ENCODE measurements at regions not wholly inside any gene's neighbourhood (a gene's known extent, or its start where the extent isn't known, plus 50 kb on each side); places are given as distances from the start of the nearest gene placed in this dataset.
"Not testable (repeated sequence)": the region's sequence is repeated elsewhere in the genome, so short reads cannot be mapped to it uniquely, and the experiment has no call there.

DNA sequence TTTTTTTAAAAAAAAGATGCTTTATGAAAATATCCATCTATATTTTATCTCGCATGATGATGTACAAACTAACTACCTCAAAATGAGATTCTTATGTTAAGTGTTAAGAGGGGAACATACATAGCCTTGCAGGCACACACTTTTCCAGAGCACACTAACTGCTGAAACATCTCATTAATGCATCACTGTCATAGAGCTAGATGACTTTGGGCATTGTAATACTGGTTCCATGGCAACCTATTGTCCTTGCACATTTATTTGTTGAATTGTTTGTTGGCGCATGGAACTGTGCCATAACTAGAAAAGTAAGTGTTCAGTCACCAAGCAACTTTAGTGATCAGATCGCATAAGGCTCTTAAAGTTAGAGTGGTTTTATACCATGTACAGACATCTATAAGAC lies 348.3 kb downstream of the GALC start:
- ChIA-PET POLR2A (no interaction called here), CTCF (no interaction called here)

DNA sequence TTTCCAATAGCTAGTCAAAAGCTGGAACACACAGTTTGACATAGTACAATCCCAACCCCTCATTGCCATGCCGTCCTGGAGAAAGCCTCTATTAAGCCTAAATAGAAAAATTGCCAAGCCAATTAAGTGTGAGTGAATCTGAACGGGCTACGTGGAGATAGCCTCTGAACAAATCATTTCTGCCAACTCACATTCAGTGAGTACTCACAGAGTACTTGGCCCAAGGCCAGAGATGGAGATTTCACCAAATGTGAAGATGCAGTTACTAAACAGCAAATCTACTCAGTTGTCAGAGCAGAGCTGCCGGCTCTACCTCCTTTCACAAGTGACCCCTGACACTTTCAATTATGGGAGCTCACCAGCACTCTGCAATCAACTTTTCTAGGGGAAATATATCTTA lies 350.0 kb downstream of the GALC start:
- ChIA-PET CTCF (no interaction called here), POLR2A (no interaction called here)

DNA sequence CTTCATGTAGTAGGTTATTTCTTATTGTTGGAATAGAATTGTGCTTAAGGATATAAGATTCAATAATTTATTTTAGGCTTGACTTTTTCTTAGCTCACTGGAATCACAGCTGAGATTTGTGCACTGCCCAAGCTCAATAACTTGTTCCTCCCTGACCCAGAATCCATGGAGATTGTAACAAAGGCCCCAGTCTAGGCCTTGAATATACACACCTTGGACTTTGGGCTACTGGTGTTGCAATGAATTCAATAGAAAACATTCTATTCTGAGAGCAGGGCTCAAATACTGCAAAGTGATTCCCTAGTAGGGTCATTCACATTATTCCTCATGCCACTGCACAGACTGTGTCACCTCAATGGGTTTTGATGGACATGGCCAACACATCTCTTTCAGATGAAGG lies 352.4 kb downstream of the GALC start:
- ChIA-PET POLR2A (no interaction called here), CTCF (no interaction called here)

DNA sequence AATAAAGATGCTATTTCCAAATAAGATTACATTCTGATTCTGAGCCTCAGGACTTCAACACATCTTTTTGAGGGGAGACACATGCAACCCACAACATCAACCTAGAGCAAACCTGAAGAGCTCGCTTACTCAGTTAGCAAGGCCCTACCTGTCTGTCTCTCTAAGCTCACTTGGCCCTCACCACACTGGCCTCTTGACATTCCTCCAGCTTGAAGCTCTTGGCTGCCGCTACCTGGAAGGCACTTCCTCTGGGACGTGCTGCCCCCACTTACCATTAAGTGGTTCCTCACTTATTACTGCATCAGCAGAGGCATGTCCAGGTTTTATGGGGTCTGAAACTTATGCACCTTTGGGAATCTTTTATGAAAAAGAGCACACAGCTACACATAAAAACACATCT lies 354.8 kb downstream of the GALC start:
- ChIA-PET POLR2A (no interaction called here), CTCF (no interaction called here)

- POLR2A ChIA-PET, result no interaction called here
- CTCF ChIA-PET, result no interaction called here
These were observed 357.5 kb downstream of the GALC start for GRCh38 chr14:87635442-87635841.

DNA sequence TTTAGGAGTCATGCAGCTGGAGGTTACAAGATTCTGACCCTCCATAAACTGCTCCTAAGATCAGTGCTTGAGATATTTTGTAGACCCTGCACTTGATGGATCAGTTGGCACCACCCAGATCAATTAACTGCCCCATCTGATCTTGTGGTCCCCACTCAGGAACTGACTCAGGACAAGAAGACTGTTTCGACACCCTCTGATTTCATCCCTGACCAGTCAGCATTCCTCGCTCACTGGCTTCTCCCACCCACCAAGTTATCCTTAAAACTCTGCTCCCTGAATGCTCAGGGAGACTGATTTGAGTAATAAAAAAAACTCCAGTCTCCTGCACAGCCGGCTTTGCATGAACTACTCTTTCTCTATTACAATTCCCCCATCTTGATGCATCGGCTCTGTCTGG lies 360.2 kb downstream of the GALC start:
- ChIA-PET CTCF (no interaction called here), POLR2A (no interaction called here)

GRCh38 chr14:87630846-87631245 lies 362.1 kb downstream of the GALC start:
- POLR2A ChIA-PET, result no interaction called here
- CTCF ChIA-PET, result no interaction called here

GRCh38 chr14:87629788-87630187 lies 363.2 kb downstream of the GALC start:
- ChIA-PET POLR2A (no interaction called here), CTCF (no interaction called here)

GRCh38 chr14:87628780-87629179 lies 364.2 kb downstream of the GALC start:
- ChIA-PET CTCF (no interaction called here), POLR2A (no interaction called here)

GRCh38 chr14:87628129-87628528 lies 364.9 kb downstream of the GALC start:
- POLR2A ChIA-PET, result no interaction called here
- CTCF ChIA-PET, result no interaction called here

GRCh38 chr14:87626266-87626665 lies 366.7 kb downstream of the GALC start:
- CTCF ChIA-PET, result no interaction called here
- POLR2A ChIA-PET, result no interaction called here

GRCh38 chr14:87623616-87624015 lies 369.4 kb downstream of the GALC start:
- CTCF ChIA-PET, result no interaction called here
- POLR2A ChIA-PET, result no interaction called here

GRCh38 chr14:87617079-87617478 lies 375.9 kb downstream of the GALC start:
- CTCF ChIA-PET, result no interaction called here

DNA sequence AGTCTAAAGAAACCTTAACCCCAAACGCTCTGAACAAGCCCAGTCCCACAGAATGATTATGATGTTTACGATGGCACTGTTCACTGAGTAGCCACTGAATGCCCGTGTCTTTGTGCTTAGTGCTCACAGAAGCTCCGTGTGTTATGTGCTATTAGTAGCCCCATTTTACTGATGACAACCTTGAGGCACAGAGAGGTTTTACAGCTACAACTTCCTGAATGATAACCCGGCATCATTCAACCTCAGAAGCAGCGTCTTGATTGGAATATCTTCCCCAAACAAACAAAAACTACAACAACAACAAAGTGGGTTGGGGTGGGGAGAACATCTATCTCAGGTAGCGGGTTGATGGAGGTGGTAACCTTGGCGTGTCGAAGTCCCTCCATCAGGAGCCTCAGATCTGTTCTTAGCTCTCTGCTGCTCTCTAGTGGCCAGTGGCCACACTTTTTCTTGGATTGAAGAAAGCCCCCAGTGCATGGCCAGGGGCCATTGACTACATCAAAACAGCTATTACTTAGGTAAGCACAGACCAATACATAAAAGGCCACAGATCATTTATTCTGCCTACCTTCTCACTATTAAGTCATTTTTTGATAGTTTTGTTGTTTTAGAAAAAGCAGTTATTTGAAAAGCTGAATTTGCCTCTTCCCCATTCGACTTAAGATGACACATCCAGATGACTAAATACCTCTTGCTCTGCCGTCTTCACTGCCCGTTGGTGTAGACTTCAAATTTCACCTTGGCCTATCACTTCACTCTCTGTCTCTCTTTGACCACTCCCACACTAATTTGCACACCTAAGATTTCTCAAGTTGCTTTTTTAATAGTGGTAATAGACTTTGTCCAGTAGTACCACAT lies 376.9 kb downstream of the GALC start:
- CTCF ChIA-PET, result no interaction called here
- POLR2A ChIA-PET, result no interaction called here

More at GRCh38 chr14:87617079-87617478, 375.9 kb downstream of the GALC start:
- POLR2A ChIA-PET, result no interaction called here

DNA sequence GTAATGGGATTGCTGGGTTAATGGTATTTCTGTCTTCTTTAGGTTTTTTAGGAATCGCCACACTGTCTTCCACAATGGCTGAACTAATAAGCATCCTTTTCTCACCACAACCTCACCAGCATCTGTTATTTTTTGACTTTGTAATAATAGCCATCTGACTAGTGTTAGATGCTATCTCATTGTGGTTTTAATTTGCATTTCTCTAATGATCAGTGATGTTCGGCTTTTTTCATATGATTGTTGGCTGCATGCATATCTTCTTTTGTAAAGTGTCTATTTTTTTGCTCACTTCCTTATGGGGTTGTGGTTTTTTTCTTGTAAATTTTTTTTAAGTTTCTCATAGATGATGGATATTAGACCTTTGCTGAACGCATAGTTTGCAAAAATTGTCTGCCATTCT lies 377.9 kb downstream of the GALC start:
- CTCF ChIA-PET, result no interaction called here
- POLR2A ChIA-PET, result no interaction called here

GRCh38 chr14:87613881-87614280 lies 379.1 kb downstream of the GALC start:
- ChIA-PET POLR2A (no interaction called here), CTCF (no interaction called here)

DNA sequence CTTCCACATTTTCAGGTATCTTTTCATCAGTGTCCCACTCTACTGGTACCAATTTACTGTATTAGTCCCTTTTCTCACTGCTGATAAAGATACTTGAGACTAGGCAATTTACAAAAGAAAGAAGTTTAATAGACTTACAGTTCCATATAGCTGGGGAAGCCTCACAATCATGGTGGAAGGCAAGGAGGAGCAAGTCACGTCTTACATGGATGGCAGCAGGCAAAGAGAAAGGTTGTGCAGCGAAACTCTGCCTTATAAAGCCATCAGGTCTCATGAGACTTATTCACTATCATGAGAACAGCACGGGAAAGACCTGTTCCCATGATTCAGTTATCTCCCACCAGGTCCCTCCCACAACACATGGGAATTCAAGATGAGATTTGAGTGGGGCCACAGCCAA lies 385.9 kb downstream of the GALC start:
- CTCF ChIA-PET, POLR2A ChIA-PET: not testable (repeated sequence)

GRCh38 chr14:87601036-87601435 lies 391.9 kb downstream of the GALC start:
- ChIA-PET POLR2A (no interaction called here), CTCF (no interaction called here)

GRCh38 chr14:87600240-87600639 lies 392.7 kb downstream of the GALC start:
- POLR2A ChIA-PET, result no interaction called here
- CTCF ChIA-PET, result no interaction called here

- ChIA-PET POLR2A (no interaction called here), CTCF (no interaction called here)
These were observed 411.7 kb downstream of the GALC start for GRCh38 chr14:87581298-87581697.

DNA sequence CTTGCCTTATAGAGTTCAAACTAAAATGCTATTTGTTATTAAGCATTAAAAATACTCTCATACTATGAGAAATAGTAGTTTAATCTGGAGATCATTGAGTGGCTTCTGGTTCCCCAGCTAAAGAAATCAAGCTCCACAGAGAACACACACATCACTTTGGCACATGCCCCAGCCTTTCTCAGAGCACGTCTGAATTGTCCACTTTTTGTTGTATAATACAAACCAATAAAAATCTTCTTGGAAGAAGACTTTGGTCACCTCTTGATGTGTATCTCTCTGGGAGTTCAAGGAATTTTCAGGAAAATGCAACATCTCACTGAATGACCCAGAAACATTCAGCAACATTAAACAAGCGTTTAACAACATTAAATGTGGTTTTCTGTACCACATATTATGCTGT lies 413.9 kb downstream of the GALC start:
- POLR2A ChIA-PET, result no interaction called here

DNA sequence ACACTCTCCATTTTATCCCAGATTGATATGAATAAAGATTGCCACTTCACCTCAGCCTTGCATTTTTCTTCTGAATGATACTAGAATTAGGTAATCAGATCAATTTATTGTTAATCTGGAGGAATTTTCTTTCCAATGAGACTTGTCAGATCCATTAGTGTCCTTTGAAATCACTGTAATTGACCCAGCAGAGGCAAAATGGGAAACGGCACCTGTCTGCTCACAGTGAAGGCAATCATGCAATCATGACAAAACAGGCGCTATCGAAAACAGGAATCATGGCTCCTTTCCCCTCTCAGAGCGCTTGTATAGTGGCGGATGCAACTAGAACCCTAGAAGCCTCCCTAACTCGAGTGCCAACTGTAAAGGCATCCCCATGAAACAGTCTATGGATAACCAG lies 417.6 kb downstream of the GALC start:
- POLR2A ChIA-PET, result no interaction called here
- CTCF ChIA-PET, result no interaction called here

More for the DNA sequence above, 413.9 kb downstream of the GALC start:
- CTCF ChIA-PET, result no interaction called here

DNA sequence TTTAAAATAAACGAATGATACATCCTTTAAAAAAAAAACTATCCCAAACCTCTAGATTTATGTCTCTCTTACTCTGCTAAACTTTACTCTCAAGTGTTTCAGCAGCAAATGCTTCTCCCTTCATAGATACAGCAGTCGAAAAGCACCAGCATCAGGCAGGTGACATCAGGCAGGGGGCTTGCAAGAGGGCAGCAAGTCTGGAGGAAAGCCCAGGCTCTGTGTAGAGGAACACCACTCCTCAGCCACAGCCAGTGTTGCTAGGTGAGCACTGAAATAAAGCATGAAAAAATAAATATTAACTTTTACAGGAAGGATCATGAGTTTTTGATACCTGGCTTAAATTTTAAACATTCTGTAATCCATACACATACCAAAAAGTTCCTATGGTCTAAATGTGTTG lies 419.4 kb downstream of the GALC start:
- ChIA-PET CTCF (no interaction called here), POLR2A (no interaction called here)
